T-helper 1 cell treated with Interleukin-12 subunit alpha and Interleukin-12 subunit beta and Interleukin-4 antibody, amounts not matched to agents 30 μg/mL and 1 μg/mL, for 36 hours (primary cell): ENCODE measurements at regions not wholly inside any gene's neighbourhood (a gene's known extent, or its start where the extent isn't known, plus 50 kb on each side); places are given as distances from the start of the nearest gene placed in this dataset.
"Not testable (repeated sequence)": the region's sequence is repeated elsewhere in the genome, so short reads cannot be mapped to it uniquely, and the experiment has no call there.

Experiments used
- H3K27ac Mint-ChIP-seq: one replicate; pipeline ENCODE4 v1.8.0; 2021; ENCODE audit warnings: mild to moderate bottlenecking, mixed read lengths
- H3K27me3 Mint-ChIP-seq: one replicate; pipeline ENCODE4 v1.8.0; 2021; ENCODE audit warnings: low read depth, mixed read lengths
- H3K36me3 Mint-ChIP-seq: one replicate; pipeline ENCODE4 v1.8.0; 2021; ENCODE audit warnings: low read depth, mixed read lengths
- H3K4me1 Mint-ChIP-seq: one replicate; pipeline ENCODE4 v1.8.0; 2021; ENCODE audit warnings: low read depth, mixed read lengths
- H3K4me3 Mint-ChIP-seq: one replicate; pipeline ENCODE4 v1.8.0; 2021; ENCODE audit warnings: mild to moderate bottlenecking, moderate library complexity, mixed read lengths
- H3K9me3 Mint-ChIP-seq: one replicate; pipeline ENCODE4 v1.8.0; 2021; ENCODE audit warnings: mixed read lengths

- Mint-ChIP-seq H3K27me3 (no peaks in the 10 kb centered on the region), H3K4me1 (no peaks in the 10 kb centered on the region), H3K4me3 (no peak overlapping the region), H3K9me3 (no peaks in the 10 kb centered on the region), H3K27ac (no peak overlapping the region), H3K36me3 (no peaks in the 10 kb centered on the region)
Measured at GRCh38 chr5:100188778-100189177, 346.4 kb upstream of the FAM174A start.

DNA sequence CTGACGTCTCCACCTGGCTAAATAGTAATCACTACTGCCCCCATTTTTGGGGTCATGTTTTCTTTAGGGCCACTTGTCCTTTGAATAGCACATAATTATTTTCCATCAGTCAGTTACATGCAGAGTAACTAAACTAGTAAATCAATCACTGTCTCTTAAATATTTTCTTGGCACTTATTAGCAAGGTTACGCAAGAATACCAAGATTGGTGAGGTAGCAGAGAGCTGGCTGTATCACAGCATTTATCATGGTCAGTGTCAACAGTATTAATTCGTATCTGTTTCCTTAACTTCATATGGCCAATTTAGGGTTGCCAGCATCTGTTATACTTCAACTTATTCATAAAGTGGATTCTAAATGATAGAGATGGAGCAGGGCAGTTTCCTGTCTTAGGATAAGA is 346.8 kb upstream of the FAM174A start:
- Mint-ChIP-seq H3K4me1 (no peaks in the 10 kb centered on the region), H3K27ac (no peak overlapping the region), H3K27me3 (no peaks in the 10 kb centered on the region), H3K9me3 (no peaks in the 10 kb centered on the region), H3K36me3 (no peaks in the 10 kb centered on the region), H3K4me3 (no peak overlapping the region)

- Mint-ChIP-seq H3K27ac (no peak overlapping the region), H3K4me1 (no peaks in the 10 kb centered on the region), H3K4me3 (no peak overlapping the region), H3K36me3 (no peaks in the 10 kb centered on the region), H3K27me3 (no peaks in the 10 kb centered on the region), H3K9me3 (no peaks in the 10 kb centered on the region)
Measured at GRCh38 chr5:100186181-100186580, 349.0 kb upstream of the FAM174A start.

DNA sequence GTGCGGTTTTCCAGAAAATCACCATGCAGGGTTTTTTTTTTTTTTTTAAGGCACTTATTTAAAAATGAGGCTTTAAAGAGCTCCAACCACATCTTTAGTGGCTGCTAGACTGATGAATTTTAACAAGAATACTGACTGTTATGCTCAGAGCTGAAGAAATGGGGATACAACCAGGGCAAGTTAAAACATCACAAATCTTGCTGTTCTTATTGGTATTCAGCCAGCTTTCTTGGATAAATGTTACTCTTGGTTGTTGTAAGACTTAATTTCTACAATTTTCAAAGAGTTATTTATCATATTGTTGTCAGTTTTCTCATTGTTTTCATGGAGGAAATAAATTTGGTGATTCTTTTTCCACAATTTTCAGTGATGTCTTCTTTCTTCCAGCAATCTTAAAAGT is 352.8 kb upstream of the FAM174A start:
- Mint-ChIP-seq H3K4me1 (no peaks in the 10 kb centered on the region), H3K27me3 (no peaks in the 10 kb centered on the region), H3K4me3 (no peak overlapping the region), H3K27ac (no peak overlapping the region), H3K36me3 (no peaks in the 10 kb centered on the region), H3K9me3 (no peaks in the 10 kb centered on the region)

GRCh38 chr5:100175346-100175745 is 359.8 kb upstream of the FAM174A start:
- no peak overlapping the region for H3K4me3 Mint-ChIP-seq
- H3K4me1 Mint-ChIP-seq, result no peaks in the 10 kb centered on the region
- H3K36me3 Mint-ChIP-seq, result no peaks in the 10 kb centered on the region
- no peaks in the 10 kb centered on the region for H3K27me3 Mint-ChIP-seq
- H3K9me3 Mint-ChIP-seq, result no peaks in the 10 kb centered on the region
- no peak overlapping the region for H3K27ac Mint-ChIP-seq

DNA sequence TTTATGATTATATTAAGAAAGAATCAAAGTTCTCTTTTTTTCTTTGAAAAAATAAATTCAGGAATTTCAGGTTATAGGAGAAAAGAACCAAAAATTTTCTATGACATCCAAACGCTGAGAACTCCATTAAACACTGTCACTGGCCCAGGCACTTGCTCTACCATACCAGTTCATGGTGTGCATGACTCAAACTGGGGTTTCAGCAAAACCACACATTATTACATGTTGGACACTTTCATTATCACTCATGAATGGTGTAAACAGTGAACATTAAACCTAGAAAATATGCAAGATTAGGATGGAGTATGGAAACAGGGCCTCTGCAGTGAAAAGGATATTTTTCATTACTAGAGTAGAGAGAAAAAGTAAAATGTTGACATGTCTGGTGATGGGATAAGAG is 369.9 kb upstream of the FAM174A start:
- no peaks in the 10 kb centered on the region for H3K4me1 Mint-ChIP-seq
- no peaks in the 10 kb centered on the region for H3K27me3 Mint-ChIP-seq
- H3K4me3 Mint-ChIP-seq, result no peak overlapping the region
- H3K27ac Mint-ChIP-seq, result no peak overlapping the region
- H3K9me3 Mint-ChIP-seq, result peaks cover 14% of the 10 kb centered on the region
- H3K36me3 Mint-ChIP-seq, result no peaks in the 10 kb centered on the region

- Mint-ChIP-seq H3K27ac (no peak overlapping the region), H3K4me3 (no peak overlapping the region), H3K36me3 (no peaks in the 10 kb centered on the region), H3K9me3 (peaks cover 11% of the 10 kb centered on the region), H3K4me1 (no peaks in the 10 kb centered on the region), H3K27me3 (no peaks in the 10 kb centered on the region)
Measured at GRCh38 chr5:100161868-100162267, 373.3 kb upstream of the FAM174A start.

- H3K4me3 Mint-ChIP-seq, result no peak overlapping the region
Measured at GRCh38 chr5:100157066-100157465, 378.1 kb upstream of the FAM174A start.

DNA sequence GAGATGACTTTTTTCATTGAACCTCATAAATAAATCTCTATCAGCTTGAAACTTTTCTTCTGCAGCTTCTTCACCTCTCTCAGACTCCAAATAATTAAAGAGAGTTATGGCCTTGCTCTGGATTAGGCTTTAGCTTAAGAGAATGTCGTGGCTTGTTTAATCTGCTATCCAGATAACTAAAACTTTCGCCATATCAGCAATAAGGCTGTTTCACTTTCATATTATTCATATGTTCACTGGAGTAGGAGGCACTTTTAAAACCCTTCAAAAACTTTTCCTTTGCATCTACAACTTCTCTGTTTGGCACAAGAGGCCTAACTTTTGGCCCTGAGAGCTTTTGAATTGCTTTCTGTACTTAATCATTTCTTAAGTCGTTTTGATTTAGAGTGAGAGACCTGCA is 386.9 kb upstream of the FAM174A start:
- H3K4me1 Mint-ChIP-seq, result no peaks in the 10 kb centered on the region
- H3K27ac Mint-ChIP-seq, result no peak overlapping the region
- H3K4me3 Mint-ChIP-seq, result no peak overlapping the region
- H3K9me3 Mint-ChIP-seq, result no peaks in the 10 kb centered on the region
- no peaks in the 10 kb centered on the region for H3K27me3 Mint-ChIP-seq
- no peaks in the 10 kb centered on the region for H3K36me3 Mint-ChIP-seq

More at GRCh38 chr5:100157066-100157465, 378.1 kb upstream of the FAM174A start:
- Mint-ChIP-seq H3K4me1 (no peaks in the 10 kb centered on the region), H3K27me3 (no peaks in the 10 kb centered on the region), H3K36me3 (no peaks in the 10 kb centered on the region), H3K27ac (no peak overlapping the region), H3K9me3 (no peaks in the 10 kb centered on the region)

DNA sequence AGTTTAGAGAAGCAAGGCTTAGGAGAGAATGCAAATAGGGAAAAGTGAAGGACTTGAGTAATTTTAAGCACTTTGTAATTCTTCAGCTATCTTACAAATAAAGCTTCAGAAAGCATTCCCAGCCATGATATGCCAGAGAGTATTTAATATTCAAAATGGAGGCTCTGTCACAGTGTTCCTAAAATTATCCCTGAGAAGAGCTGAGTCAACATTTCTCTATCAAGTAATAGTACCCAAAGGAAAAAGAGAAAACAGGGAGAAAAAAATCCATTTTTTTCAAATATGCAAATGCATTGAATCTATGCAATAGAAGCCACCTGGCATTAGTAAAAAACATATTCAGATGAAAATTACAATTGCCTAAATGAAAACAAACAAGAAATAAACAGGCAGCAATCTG is 392.6 kb upstream of the FAM174A start:
- Mint-ChIP-seq H3K4me1 (no peaks in the 10 kb centered on the region), H3K36me3 (no peaks in the 10 kb centered on the region), H3K4me3 (no peak overlapping the region), H3K9me3 (no peaks in the 10 kb centered on the region), H3K27ac (no peak overlapping the region), H3K27me3 (no peaks in the 10 kb centered on the region)

- no peaks in the 10 kb centered on the region for H3K4me1 Mint-ChIP-seq
- no peaks in the 10 kb centered on the region for H3K36me3 Mint-ChIP-seq
- H3K4me3 Mint-ChIP-seq, result no peak overlapping the region
- no peak overlapping the region for H3K27ac Mint-ChIP-seq
- H3K27me3 Mint-ChIP-seq, result no peaks in the 10 kb centered on the region
- H3K9me3 Mint-ChIP-seq, result no peaks in the 10 kb centered on the region
Measured at GRCh38 chr5:100131161-100131560, 404.0 kb upstream of the FAM174A start.

DNA sequence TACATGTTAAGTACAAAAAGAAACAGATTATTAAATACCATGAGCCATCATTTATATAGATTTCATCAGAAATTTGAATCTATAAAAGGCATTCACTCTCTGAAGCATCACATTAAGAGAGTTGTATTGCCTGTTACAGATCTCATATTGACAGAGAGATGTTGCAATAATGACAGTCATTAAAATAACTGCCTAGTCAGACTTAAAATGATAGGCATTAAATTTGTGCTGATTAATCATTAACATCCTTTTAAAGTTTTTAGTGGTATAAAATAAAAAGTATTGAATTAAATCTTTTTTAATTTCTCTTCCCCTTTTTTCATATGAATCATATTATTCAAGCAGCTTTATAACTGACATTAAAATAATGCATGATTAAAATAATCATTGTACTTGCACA is 404.9 kb upstream of the FAM174A start:
- Mint-ChIP-seq H3K4me3 (no peak overlapping the region), H3K27ac (no peak overlapping the region), H3K27me3 (no peaks in the 10 kb centered on the region), H3K9me3 (no peaks in the 10 kb centered on the region), H3K36me3 (no peaks in the 10 kb centered on the region), H3K4me1 (no peaks in the 10 kb centered on the region)

DNA sequence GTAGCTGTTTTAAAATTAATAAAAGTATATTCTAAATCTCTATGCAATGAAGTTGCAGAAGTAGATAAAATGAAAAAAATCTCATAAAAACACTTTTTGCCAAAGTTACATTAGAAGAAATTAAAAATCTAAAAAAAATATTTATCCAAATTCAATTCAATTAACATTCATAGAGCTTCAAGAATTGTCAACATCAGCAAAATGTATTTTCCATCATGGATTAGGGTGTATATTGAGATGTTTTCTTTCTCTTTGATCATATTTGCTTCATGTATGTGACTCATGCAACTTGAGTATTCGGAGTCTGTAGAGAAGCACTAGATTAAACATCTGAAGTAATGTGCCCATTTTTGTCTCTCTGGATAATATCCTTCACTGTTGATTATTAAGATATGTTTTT is 415.3 kb upstream of the FAM174A start:
- Mint-ChIP-seq H3K9me3 (peaks cover 4% of the 10 kb centered on the region), H3K4me3 (no peak overlapping the region), H3K36me3 (no peaks in the 10 kb centered on the region), H3K4me1 (no peaks in the 10 kb centered on the region), H3K27me3 (no peaks in the 10 kb centered on the region), H3K27ac (no peak overlapping the region)

GRCh38 chr5:100110497-100110896 is 424.7 kb upstream of the FAM174A start:
- H3K9me3 Mint-ChIP-seq, result peaks cover 21% of the 10 kb centered on the region
- H3K27me3 Mint-ChIP-seq, result no peaks in the 10 kb centered on the region
- H3K27ac Mint-ChIP-seq, result no peak overlapping the region
- H3K4me1 Mint-ChIP-seq, result no peaks in the 10 kb centered on the region
- H3K4me3 Mint-ChIP-seq, result no peak overlapping the region
- no peaks in the 10 kb centered on the region for H3K36me3 Mint-ChIP-seq

DNA sequence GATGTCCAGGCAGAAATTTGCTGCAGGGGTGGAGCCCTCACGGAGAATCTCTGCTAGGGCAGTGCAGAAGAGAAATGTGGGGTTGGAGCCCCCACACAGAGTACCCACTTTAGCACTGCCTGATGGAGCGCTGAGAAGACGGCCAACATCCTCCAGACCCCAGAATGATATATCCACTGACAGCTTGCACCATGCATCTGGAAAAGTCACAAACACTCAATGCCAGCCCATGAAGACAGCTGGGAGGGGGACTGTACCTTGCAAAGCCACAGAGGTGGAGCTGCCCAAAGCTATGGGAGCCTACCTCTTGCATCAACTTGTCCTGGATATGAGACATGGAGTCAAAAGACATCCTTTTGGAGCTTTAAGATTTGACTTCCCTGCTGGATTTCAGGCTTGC is 426.3 kb upstream of the FAM174A start:
- no peak overlapping the region for H3K4me3 Mint-ChIP-seq
- no peaks in the 10 kb centered on the region for H3K27me3 Mint-ChIP-seq
- no peak overlapping the region for H3K27ac Mint-ChIP-seq
- peaks cover 21% of the 10 kb centered on the region for H3K9me3 Mint-ChIP-seq
- no peaks in the 10 kb centered on the region for H3K36me3 Mint-ChIP-seq
- H3K4me1 Mint-ChIP-seq, result no peaks in the 10 kb centered on the region

- not testable (repeated sequence) for H3K4me1 Mint-ChIP-seq, H3K27ac Mint-ChIP-seq, H3K4me3 Mint-ChIP-seq, H3K27me3 Mint-ChIP-seq, H3K9me3 Mint-ChIP-seq, H3K36me3 Mint-ChIP-seq
Measured at GRCh38 chr5:100103592-100104119, 431.5 kb upstream of the FAM174A start.
